Left ventricle myocardium inferior (tissue), 1 donor: ENCODE measurements at regions not wholly inside any gene's neighbourhood (a gene's known extent, or its start where the extent isn't known, plus 50 kb on each side); places are given as distances from the start of the nearest gene placed in this dataset.
"Not testable (repeated sequence)": the region's sequence is repeated elsewhere in the genome, so short reads cannot be mapped to it uniquely, and the experiment has no call there.

ENCODE experiments used
- DNase-seq: peaks from one replicate; pipeline ENCODE4 v3.0.0-alpha.2; 2020
- H3K27ac ChIP-seq: fragments of 200-600 bp; replicated peaks from 2 replicates; pipeline ENCODE4 v1.8.0; 2021
- H3K27me3 ChIP-seq: fragments of 200-600 bp; 2 replicates; pipeline ENCODE4 v1.8.0; 2021; ENCODE audit warnings: low read depth
- H3K36me3 ChIP-seq: fragments of 200-600 bp; 2 replicates; pipeline ENCODE4 v1.8.0; 2021
- H3K4me1 ChIP-seq: fragments of 200-600 bp; 2 replicates; pipeline ENCODE4 v1.8.0; 2021
- H3K4me3 ChIP-seq: fragments of 200-600 bp; 2 replicates; pipeline ENCODE4 v1.8.0; 2021; ENCODE audit warnings: mild to moderate bottlenecking, moderate library complexity
- H3K9me3 ChIP-seq: fragments of 200-600 bp; replicated peaks from 2 replicates; pipeline ENCODE4 v1.8.0; 2021
- CTCF ChIP-seq: fragments of 200-600 bp; IDR thresholded peaks from 2 replicates; pipeline ENCODE4 v1.8.0; 2021; ENCODE audit warnings: antibody characterized with exemption, mild to moderate bottlenecking, borderline replicate concordance
- intact Hi-C: fragments of 100-400 bp; cut with micrococcal nuclease; formaldehyde crosslinking; loops from one replicate; pipeline ENCODE4 v1.11.0; 2022
- donor health status: DM: no; HTN: yes; CAD: no; lungs with severe emphysema.

DNA sequence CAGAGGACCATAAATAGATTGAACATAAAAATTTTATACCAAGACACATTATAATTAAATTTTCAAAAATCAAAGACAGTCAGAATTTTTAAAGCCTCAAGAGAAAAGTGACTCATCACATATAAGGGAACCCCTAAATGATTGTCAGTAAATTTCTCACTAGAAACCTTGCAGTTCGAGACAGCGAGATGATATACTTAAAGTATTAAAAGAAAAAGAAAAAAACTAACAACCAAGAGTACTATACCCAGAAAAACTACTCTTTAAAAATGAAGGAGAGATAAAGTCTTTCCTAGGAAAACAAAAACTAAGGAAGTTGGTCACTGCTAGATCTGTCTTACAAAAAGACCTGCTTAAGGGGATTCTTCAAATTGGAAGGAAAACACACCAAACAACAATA lies 251.4 kb upstream of the MSX2 start:
- intact Hi-C loops = no loop called here
- no peak for TF ChIP-seq CTCF
- peaks cover 58% of the 10 kb centered on the region for H3K9me3 ChIP-seq
- DNase-seq = no peak
- H3K27ac ChIP-seq = no peak overlapping the region
- H3K4me3 ChIP-seq = no peak overlapping the region
- H3K4me1 ChIP-seq = no peaks in the 10 kb centered on the region
- H3K27me3 ChIP-seq = no peaks in the 10 kb centered on the region
- no peaks in the 10 kb centered on the region for H3K36me3 ChIP-seq

DNA sequence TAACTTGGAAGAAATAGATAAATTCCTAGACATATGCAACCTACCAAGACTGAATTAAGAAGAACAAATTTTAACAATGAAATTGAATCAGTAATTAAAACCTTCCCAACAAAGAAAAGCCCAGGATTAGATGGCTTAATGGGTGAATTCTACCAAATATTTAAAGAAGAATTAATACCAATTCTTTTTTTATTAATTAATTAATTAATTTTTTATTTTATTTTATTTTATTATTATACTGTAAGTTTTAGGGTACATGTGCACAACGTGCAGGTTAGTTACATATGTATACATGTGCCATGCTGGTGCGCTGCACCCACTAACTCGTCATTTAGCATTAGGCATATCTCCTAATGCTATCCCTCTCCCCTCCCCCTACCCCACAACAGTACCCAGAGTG lies 248.4 kb upstream of the MSX2 start:
- DNase-seq, intact Hi-C loops: not testable (repeated sequence)
- H3K9me3 ChIP-seq = peaks cover 78% of the 10 kb centered on the region

GRCh38 chr5:174479325-174479724 lies 245.1 kb upstream of the MSX2 start:
- intact Hi-C loops = no loop called here
- H3K27me3 ChIP-seq = peaks cover 13% of the 10 kb centered on the region
- no peak overlapping the region for H3K4me3 ChIP-seq
- H3K4me1 ChIP-seq = no peaks in the 10 kb centered on the region
- no peaks in the 10 kb centered on the region for H3K36me3 ChIP-seq
- TF ChIP-seq CTCF = no peak
- peaks cover 57% of the 10 kb centered on the region for H3K9me3 ChIP-seq
- no peak overlapping the region for H3K27ac ChIP-seq
- DNase-seq = no peak

More for the DNA sequence above, 248.4 kb upstream of the MSX2 start:
- H3K27me3 ChIP-seq, H3K4me1 ChIP-seq, H3K36me3 ChIP-seq, H3K4me3 ChIP-seq, H3K27ac ChIP-seq: not testable (repeated sequence)

DNA sequence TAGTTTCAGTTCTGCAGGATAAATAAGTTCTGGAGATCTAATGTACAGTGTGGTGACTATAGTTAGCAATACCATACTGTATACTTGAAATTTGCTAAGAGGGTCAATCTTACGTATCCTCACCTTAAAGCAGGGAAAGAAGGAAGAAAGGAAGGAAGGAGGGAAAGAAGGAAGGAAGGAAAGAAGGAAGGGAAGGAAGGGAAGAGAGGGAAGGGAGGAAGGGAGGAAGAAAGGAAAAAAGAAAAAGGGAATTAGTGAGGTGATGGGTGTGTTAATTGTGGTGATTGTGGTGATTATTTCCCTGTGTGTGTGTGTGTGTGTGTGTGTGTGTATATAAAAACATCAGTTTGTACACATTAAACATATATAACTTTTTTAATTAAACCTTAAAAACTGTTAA lies 242.6 kb upstream of the MSX2 start:
- no peak overlapping the region for H3K27ac ChIP-seq
- TF ChIP-seq CTCF = no peak

DNA sequence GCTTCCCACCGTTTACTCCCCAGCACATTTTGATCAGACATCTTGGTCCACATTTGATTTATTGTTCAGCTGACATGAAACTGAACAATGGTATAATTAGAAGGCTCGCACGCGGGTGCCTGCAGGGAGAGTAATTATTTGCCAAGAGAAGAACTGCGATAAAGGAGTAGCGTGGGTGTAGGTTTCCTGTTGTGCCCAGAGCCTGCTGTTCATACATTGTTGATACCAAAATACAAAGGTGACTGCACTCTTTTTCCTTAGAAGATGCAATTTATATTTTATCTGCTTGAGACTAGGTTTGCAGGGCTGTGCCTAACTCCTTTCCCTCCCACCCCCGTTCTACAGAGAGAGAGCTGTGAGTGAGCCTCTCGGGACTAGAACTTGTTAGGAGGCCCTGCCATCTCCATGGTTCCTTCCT lies 241.8 kb upstream of the MSX2 start:
- Histone ChIP-seq H3K36me3 (no peaks in the 10 kb centered on the region), H3K9me3 (peaks cover 60% of the 10 kb centered on the region), H3K4me1 (no peaks in the 10 kb centered on the region), H3K27me3 (peaks cover 22% of the 10 kb centered on the region), H3K27ac (no peak overlapping the region), H3K4me3 (no peak overlapping the region)
- intact Hi-C loops = no loop called here
- no peak for DNase-seq
- no peak for TF ChIP-seq CTCF

More for the DNA sequence above, 242.6 kb upstream of the MSX2 start:
- Histone ChIP-seq H3K9me3 (peaks cover 60% of the 10 kb centered on the region), H3K27me3 (peaks cover 16% of the 10 kb centered on the region), H3K4me3 (no peak overlapping the region), H3K4me1 (no peaks in the 10 kb centered on the region), H3K36me3 (no peaks in the 10 kb centered on the region)
- DNase-seq = no peak
- intact Hi-C loops = no loop called here

GRCh38 chr5:174483411-174483810 lies 241.0 kb upstream of the MSX2 start:
- Histone ChIP-seq H3K27me3 (peaks cover 23% of the 10 kb centered on the region), H3K27ac (no peak overlapping the region), H3K9me3 (peaks cover 56% of the 10 kb centered on the region), H3K4me3 (no peak overlapping the region), H3K4me1 (no peaks in the 10 kb centered on the region), H3K36me3 (no peaks in the 10 kb centered on the region)
- intact Hi-C loops = no loop called here
- no peak for DNase-seq
- no peak for TF ChIP-seq CTCF
